ENCODE measurements at regions not wholly inside any gene's neighbourhood (a gene's known extent, or its start where the extent isn't known, plus 50 kb on each side); places are given as distances from the start of the nearest gene placed in this dataset.
"Not testable (repeated sequence)": the region's sequence is repeated elsewhere in the genome, so short reads cannot be mapped to it uniquely, and the experiment has no call there.

GRCh38 chr10:120789303-120790203 is 61.6 kb upstream of the WDR11 start:
- POLR2A ChIA-PET (ENCODE audit: low non-redundant PET): no interaction called here
- DNase-seq (ENCODE audit: low spot score): no peak
- CTCF ChIA-PET: no interaction called here
- TF ChIP-seq, protein P1, sequence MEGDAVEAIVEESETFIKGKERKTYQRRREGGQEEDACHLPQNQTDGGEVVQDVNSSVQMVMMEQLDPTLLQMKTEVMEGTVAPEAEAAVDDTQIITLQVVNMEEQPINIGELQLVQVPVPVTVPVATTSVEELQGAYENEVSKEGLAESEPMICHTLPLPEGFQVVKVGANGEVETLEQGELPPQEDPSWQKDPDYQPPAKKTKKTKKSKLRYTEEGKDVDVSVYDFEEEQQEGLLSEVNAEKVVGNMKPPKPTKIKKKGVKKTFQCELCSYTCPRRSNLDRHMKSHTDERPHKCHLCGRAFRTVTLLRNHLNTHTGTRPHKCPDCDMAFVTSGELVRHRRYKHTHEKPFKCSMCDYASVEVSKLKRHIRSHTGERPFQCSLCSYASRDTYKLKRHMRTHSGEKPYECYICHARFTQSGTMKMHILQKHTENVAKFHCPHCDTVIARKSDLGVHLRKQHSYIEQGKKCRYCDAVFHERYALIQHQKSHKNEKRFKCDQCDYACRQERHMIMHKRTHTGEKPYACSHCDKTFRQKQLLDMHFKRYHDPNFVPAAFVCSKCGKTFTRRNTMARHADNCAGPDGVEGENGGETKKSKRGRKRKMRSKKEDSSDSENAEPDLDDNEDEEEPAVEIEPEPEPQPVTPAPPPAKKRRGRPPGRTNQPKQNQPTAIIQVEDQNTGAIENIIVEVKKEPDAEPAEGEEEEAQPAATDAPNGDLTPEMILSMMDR (conservative IDR thresholded peaks at IDR 0.05; ENCODE audit: low read depth): no peak
- H3K27ac ChIP-seq: no peak overlapping the region

GRCh38 chr10:120791316-120791715 is 59.8 kb upstream of the WDR11 start:
- TF ChIP-seq, protein P1 (conservative IDR thresholded peaks at IDR 0.05; ENCODE audit: low read depth): no peak
- no peak for DNase-seq (ENCODE audit: low spot score)
- POLR2A ChIA-PET (ENCODE audit: low non-redundant PET): no interaction called here
- no peak overlapping the region for H3K27ac ChIP-seq
- CTCF ChIA-PET: no interaction called here

GRCh38 chr10:120793088-120793487 is 58.1 kb upstream of the WDR11 start:
- POLR2A ChIA-PET (ENCODE audit: low non-redundant PET): no interaction called here
- H3K27ac ChIP-seq: no peak overlapping the region
- CTCF ChIA-PET: no interaction called here
- TF ChIP-seq, protein P1 (conservative IDR thresholded peaks at IDR 0.05; ENCODE audit: low read depth): no peak
- DNase-seq (ENCODE audit: low spot score): no peak

- H3K27ac ChIP-seq: no peak overlapping the region
- ChIA-PET POLR2A (ENCODE audit: low non-redundant PET) (no interaction called here), CTCF (interaction anchor here (0.5 to 0.7 kb wide), 2 partner anchors 13 to 1106 kb away, joined by 3 to 6 read pairs; no protein-coding TSS in a partner anchor)
- TF ChIP-seq, protein P1 (conservative IDR thresholded peaks at IDR 0.05; ENCODE audit: low read depth): no peak
- DNase-seq (ENCODE audit: low spot score): no peak
These were observed 56.8 kb upstream of the WDR11 start for GRCh38 chr10:120794390-120794789.

DNA sequence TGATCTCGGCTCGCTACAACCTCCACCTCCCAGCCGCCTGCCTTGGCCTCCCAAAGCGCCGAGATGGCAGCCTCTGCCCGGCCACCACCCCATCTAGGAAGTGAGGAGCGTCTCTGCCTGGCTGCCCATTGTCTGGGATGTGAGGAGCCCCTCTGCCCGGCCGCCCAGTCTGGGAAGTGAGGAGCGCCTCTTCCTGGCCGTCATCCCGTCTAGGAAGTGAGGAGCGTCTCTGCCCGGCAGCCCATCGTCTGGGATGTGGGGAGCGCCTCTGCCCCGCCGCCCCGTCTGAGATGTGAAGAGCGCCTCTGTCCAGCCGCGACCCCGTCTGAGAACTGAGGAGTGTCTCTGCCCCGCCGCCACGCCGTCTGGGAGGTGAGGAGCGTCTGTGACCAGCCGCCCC is 52.9 kb upstream of the WDR11 start:
- POLR2A ChIA-PET (ENCODE audit: low non-redundant PET); DNase-seq (ENCODE audit: low spot score); CTCF ChIA-PET; H3K27ac ChIP-seq: not testable (repeated sequence)

DNA sequence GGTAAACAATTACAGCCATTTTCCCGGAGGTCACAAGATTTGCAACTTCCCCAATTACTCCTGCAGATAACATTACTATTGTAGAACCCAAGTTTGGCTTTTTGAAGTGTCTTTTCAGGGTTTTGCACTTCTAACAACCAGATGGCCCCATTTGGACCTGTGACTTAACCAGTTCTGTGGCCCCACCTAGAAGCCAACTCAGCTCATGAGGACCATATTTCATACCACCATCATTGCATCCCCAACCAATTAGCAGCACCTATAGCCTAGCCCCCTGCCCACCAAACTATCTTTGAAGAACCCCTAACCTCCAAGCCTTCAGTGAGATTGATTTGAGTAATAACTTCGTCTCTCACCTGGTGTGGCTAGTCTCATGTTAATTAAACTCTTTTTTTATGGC is 51.3 kb upstream of the WDR11 start:
- CTCF ChIA-PET: interaction anchor here (0.6 kb wide), 1 partner anchor 1005 kb away, joined by 4 read pairs; no protein-coding TSS in a partner anchor
- no peak for DNase-seq (ENCODE audit: low spot score)
- no peak overlapping the region for H3K27ac ChIP-seq
- POLR2A ChIA-PET (ENCODE audit: low non-redundant PET): no interaction called here
- TF ChIP-seq, protein P1 (conservative IDR thresholded peaks at IDR 0.05; ENCODE audit: low read depth): no peak
